Spleen (tissue), 11 donors: ENCODE measurements at regions not wholly inside any gene's neighbourhood (a gene's known extent, or its start where the extent isn't known, plus 50 kb on each side); places are given as distances from the start of the nearest gene placed in this dataset.

Experiments used
- DNase-seq: peaks from one replicate; pipeline ENCODE4 v3.0.0-alpha.2; 2020
- H3K27ac ChIP-seq, 8 donors: fragments of 200-600 bp; sonication (generic) in 7 of 8; 1 replicate in 4 of 8; 2 replicates in 4 of 8; pipeline versions ENCODE4 v1.5.0 to v1.8.0; 2016 to 2021; ENCODE audit warnings: inconsistent platforms in 4 of 8, mild to moderate bottlenecking in 4 of 8, moderate library complexity in 1 of 8
- H3K27me3 ChIP-seq, 7 donors: fragments of 200-600 bp; sonication (generic) in 6 of 7; replicated peaks in 1 of 7; 1 replicate in 4 of 7; 2 replicates in 3 of 7; pipeline versions ENCODE4 v1.5.0 to v1.8.0; 2016 to 2021; ENCODE audit warnings: inconsistent platforms in 3 of 7, mild to moderate bottlenecking in 1 of 7
- H3K36me3 ChIP-seq, 6 donors: fragments of 200-600 bp; sonication (generic) in 5 of 6; 1 replicate in 4 of 6; 2 replicates in 2 of 6; pipeline versions ENCODE4 v1.5.0 to v1.8.0; 2016 to 2021; ENCODE audit warnings: inconsistent platforms in 2 of 6
- H3K4me1 ChIP-seq, 6 donors: fragments of 200-600 bp; sonication (generic) in 5 of 6; 1 replicate in 3 of 6; 2 replicates in 3 of 6; pipeline versions ENCODE4 v1.5.0 to v1.8.0; 2016 to 2021; ENCODE audit warnings: inconsistent platforms in 3 of 6
- H3K4me3 ChIP-seq, 8 donors: fragments of 200-600 bp; sonication (generic) in 7 of 8; 1 replicate in 4 of 8; 2 replicates in 4 of 8; pipeline versions ENCODE4 v1.5.0 to v1.8.0; 2016 to 2021; ENCODE audit warnings: inconsistent platforms in 4 of 8, mild to moderate bottlenecking in 4 of 8, moderate library complexity in 2 of 8
- H3K9me3 ChIP-seq, 8 donors: fragments of 200-600 bp; sonication (generic) in 7 of 8; 1 replicate in 4 of 8; 2 replicates in 4 of 8; pipeline versions ENCODE4 v1.5.0 to v1.8.0; 2016 to 2021; ENCODE audit warnings: inconsistent platforms in 4 of 8
- POLR2A ChIP-seq, 3 donors: fragments of 450-650 bp; IDR thresholded peaks; one replicate each; pipeline ENCODE4 v1.5.1; 2017; ENCODE audit warnings: antibody characterized with exemption in 3 of 3, mild to moderate bottlenecking in 1 of 3
- POLR2AphosphoS5 ChIP-seq, 3 donors: sonication (generic); formaldehyde crosslinking; IDR thresholded peaks; one replicate each; pipeline ENCODE4 v1.5.1; 2017; ENCODE audit warnings: antibody characterized with exemption in 3 of 3
- WGBS, 5 donors: extraction: QIAGEN DNeasy Blood & Tissue Kit in 3 of 5; methylation state at CpG; one replicate each; pipeline versions ENCODE4 v1.1.5 to v1.1.7; 2013 to 2018; 5-methylcytosine and 5-hydroxymethylcytosine counted together
- intact Hi-C: fragments of 100-400 bp; cut with DNase I; formaldehyde crosslinking; loops from one replicate; pipeline ENCODE4 v1.15.0; 2023; ENCODE audit warnings: low total_unique reads
- TF ChIP-seq, protein P1 (sequence below), 11 experiments: fragments of 200-600 bp in 7 of 11; fragments of 450-650 bp in 4 of 11; sonication (generic) in 4 of 11; IDR thresholded peaks in 8 of 11; conservative IDR thresholded peaks in 3 of 11; 1 replicate in 7 of 11; 2 replicates in 4 of 11; pipeline versions ENCODE4 v1.4.0 to v1.8.0; 2016 to 2021; ENCODE audit warnings: antibody characterized with exemption in 11 of 11, inconsistent platforms in 4 of 11, mild to moderate bottlenecking in 1 of 11
- donor health status: healthy with polysubstance abuse.
- donor health status: DM: no; HTN: no; CAD: no; lungs with moderate emphysema.
- donor health status: DM: no; HTN: no; CAD: no.
- donor health status: Bipolar disorder and iron deficiency.
- donor health status: healthy.
- donor health status: DM: no; HTN: no; CAD: no.
- donor health status: DM: yes; HTN: yes; CAD: no.

DNA sequence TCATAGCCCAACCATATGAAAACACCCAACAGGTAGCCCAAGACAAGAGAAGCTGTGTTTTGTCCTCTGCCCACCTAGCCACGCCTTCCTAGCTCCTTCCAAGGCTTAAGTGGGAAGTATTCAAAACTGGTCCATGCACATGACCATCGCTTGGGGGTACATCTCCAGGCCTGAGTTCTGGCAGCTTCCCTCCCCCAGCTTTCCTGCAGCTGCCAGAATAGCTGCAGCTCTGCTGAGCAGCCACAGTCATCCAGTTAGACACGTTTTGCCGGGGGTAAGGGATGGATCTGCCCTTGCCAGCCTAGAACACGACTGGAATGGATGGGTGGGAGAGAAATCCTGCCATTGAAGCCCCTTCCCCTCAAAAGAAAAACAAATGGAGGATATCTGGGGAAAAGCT lies 166.8 kb downstream of the NRP2 start:
- Histone ChIP-seq H3K27me3 (peaks cover 0 to 16% (median 0%) of the 10 kb centered on the region in 7 donors), H3K4me1 (no peaks in the 10 kb centered on the region), H3K36me3 (no peaks in the 10 kb centered on the region), H3K9me3 (peaks cover 0 to 3% (median 0%) of the 10 kb centered on the region in 8 donors), H3K4me3 (no peak overlapping the region), H3K27ac (no peak overlapping the region)
- intact Hi-C loops: no loop called here
- TF ChIP-seq, protein P1, sequence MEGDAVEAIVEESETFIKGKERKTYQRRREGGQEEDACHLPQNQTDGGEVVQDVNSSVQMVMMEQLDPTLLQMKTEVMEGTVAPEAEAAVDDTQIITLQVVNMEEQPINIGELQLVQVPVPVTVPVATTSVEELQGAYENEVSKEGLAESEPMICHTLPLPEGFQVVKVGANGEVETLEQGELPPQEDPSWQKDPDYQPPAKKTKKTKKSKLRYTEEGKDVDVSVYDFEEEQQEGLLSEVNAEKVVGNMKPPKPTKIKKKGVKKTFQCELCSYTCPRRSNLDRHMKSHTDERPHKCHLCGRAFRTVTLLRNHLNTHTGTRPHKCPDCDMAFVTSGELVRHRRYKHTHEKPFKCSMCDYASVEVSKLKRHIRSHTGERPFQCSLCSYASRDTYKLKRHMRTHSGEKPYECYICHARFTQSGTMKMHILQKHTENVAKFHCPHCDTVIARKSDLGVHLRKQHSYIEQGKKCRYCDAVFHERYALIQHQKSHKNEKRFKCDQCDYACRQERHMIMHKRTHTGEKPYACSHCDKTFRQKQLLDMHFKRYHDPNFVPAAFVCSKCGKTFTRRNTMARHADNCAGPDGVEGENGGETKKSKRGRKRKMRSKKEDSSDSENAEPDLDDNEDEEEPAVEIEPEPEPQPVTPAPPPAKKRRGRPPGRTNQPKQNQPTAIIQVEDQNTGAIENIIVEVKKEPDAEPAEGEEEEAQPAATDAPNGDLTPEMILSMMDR (IDR thresholded peaks at IDR 0.05 in 8 of 11, conservative IDR thresholded peaks at IDR 0.05 in 3 of 11): no peak
- no peak for TF ChIP-seq POLR2A (IDR thresholded peaks at IDR 0.05)
- TF ChIP-seq POLR2AphosphoS5 (IDR thresholded peaks at IDR 0.05): no peak
- DNase-seq: no peak
- 65 to 83% (median 67%) methylated on average over 5 of the region's 5 CpGs for WGBS, 5 donors

DNA sequence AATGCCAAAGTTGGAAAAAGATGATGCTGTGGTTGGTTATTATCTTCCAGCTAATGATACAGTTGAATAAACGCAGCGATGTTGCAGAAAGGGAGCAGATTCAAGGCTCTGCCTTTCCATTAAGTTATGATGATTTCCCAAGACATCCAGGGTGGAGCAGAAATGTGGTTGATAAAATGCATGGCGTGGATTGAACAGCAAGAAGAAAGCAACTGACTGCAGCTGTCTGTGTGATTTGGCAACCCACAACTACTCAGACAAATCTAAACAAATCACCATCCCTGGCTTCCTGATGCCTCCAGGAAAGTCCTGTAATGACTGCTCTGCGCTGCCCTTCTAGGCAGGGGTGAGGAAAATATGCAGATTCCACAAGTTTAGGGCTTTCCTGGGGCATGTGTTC lies 166.3 kb downstream of the NRP2 start:
- H3K27ac ChIP-seq: no peak overlapping the region
- H3K4me1 ChIP-seq: no peaks in the 10 kb centered on the region
- intact Hi-C loops: no loop called here
- 75 to 83% (median 82%) methylated on average over 4 of the region's 4 CpGs for WGBS, 5 donors
- H3K27me3 ChIP-seq: peaks cover 0 to 16% (median 0%) of the 10 kb centered on the region in 7 donors
- no peak overlapping the region for H3K4me3 ChIP-seq
- H3K36me3 ChIP-seq: no peaks in the 10 kb centered on the region
- H3K9me3 ChIP-seq: peaks cover 0 to under 1% (median 0%) of the 10 kb centered on the region in 8 donors
- DNase-seq: no peak
- TF ChIP-seq, protein P1 (IDR thresholded peaks at IDR 0.05 in 8 of 11, conservative IDR thresholded peaks at IDR 0.05 in 3 of 11): no peak
- no peak for TF ChIP-seq POLR2AphosphoS5 (IDR thresholded peaks at IDR 0.05)
- no peak for TF ChIP-seq POLR2A (IDR thresholded peaks at IDR 0.05)
